ENCODE measurements at regions not wholly inside any gene's neighbourhood (a gene's known extent, or its start where the extent isn't known, plus 50 kb on each side); places are given as distances from the start of the nearest gene placed in this dataset.

GRCh38 chr14:29176876-29177275, 410.3 kb downstream of the FOXG1 start:
- no peak for DNase-seq
- Histone ChIP-seq H3K4me1 (ENCODE audit: control insufficient read depth in 1 of 2, insufficient read depth in 2 of 2, low read length in 2 of 2) (no peaks in the 10 kb centered on the region), H3K79me2 (ENCODE audit: control insufficient read depth, insufficient read depth, low read length, poor library complexity) (no peaks in the 10 kb centered on the region), H2AFZ (ENCODE audit: insufficient read depth, low read length, poor library complexity) (no peak overlapping the region), H2AK5ac (ENCODE audit: low read length) (no peak overlapping the region), H2BK12ac (ENCODE audit: low read length) (no peak overlapping the region), H4K12ac (ENCODE audit: low read depth, low read length) (no peak overlapping the region), H4K8ac (ENCODE audit: low read depth, low read length) (no peak overlapping the region), H3K79me1 (ENCODE audit: low read length) (no peaks in the 10 kb centered on the region), H3K4me2 (ENCODE audit: low read length) (no peak overlapping the region), H3K18ac (ENCODE audit: low read length) (no peak overlapping the region), H3K23ac (ENCODE audit: low read length) (no peak overlapping the region), H3K9ac (ENCODE audit: low read length) (no peak overlapping the region), H3K4ac (ENCODE audit: low read depth, low read length) (no peak overlapping the region), H3K36me3 (ENCODE audit: control insufficient read depth in 1 of 2, insufficient read depth in 2 of 2, low read length in 2 of 2) (no peaks in the 10 kb centered on the region), H2BK5ac (ENCODE audit: low read depth, low read length, poor library complexity) (no peak overlapping the region), H3K4me3 (ENCODE audit: low read depth, low read length) (no peak overlapping the region), H3K27ac (ENCODE audit: low read depth, low read length) (no peak overlapping the region), H4K91ac (ENCODE audit: low read depth, low read length) (no peak overlapping the region), H3K9me3 (ENCODE audit: insufficient read depth, low read depth, low read length) (no peaks in the 10 kb centered on the region), H2BK120ac (ENCODE audit: insufficient read depth, low read length, poor library complexity) (no peak overlapping the region), H3K27me3 (ENCODE audit: insufficient read depth, low read length) (no peaks in the 10 kb centered on the region), H3K14ac (ENCODE audit: low read length) (no peak overlapping the region)
- WGBS (ENCODE audit: extremely low coverage, insufficient coverage, insufficient read length): no CpG with 5 or more reads among the region's 2 CpGs

- no peaks in the 10 kb centered on the region for H3K27me3 ChIP-seq (ENCODE audit: insufficient read depth, low read length)
- H2AFZ ChIP-seq (ENCODE audit: insufficient read depth, low read length, poor library complexity): no peak overlapping the region
- H4K91ac ChIP-seq (ENCODE audit: low read depth, low read length): no peak overlapping the region
- H3K9ac ChIP-seq (ENCODE audit: low read length): no peak overlapping the region
- H3K4me2 ChIP-seq (ENCODE audit: low read length): no peak overlapping the region
- no peak overlapping the region for H4K12ac ChIP-seq (ENCODE audit: low read depth, low read length)
- H2BK120ac ChIP-seq (ENCODE audit: insufficient read depth, low read length, poor library complexity): no peak overlapping the region
- no peaks in the 10 kb centered on the region for H3K9me3 ChIP-seq (ENCODE audit: insufficient read depth, low read depth, low read length)
- H3K79me1 ChIP-seq (ENCODE audit: low read length): no peaks in the 10 kb centered on the region
- no peaks in the 10 kb centered on the region for H3K36me3 ChIP-seq (ENCODE audit: control insufficient read depth in 1 of 2, insufficient read depth in 2 of 2, low read length in 2 of 2)
- no peak overlapping the region for H3K23ac ChIP-seq (ENCODE audit: low read length)
- H4K8ac ChIP-seq (ENCODE audit: low read depth, low read length): no peak overlapping the region
- H2BK5ac ChIP-seq (ENCODE audit: low read depth, low read length, poor library complexity): no peak overlapping the region
- no peak overlapping the region for H3K18ac ChIP-seq (ENCODE audit: low read length)
- H3K14ac ChIP-seq (ENCODE audit: low read length): no peak overlapping the region
- no CpG with 5 or more reads among the region's 1 CpG for WGBS (ENCODE audit: extremely low coverage, insufficient coverage, insufficient read length)
- H3K79me2 ChIP-seq (ENCODE audit: control insufficient read depth, insufficient read depth, low read length, poor library complexity): no peaks in the 10 kb centered on the region
- no peak overlapping the region for H2BK12ac ChIP-seq (ENCODE audit: low read length)
- DNase-seq: no peak
- no peak overlapping the region for H2AK5ac ChIP-seq (ENCODE audit: low read length)
- H3K4me3 ChIP-seq (ENCODE audit: low read depth, low read length): no peak overlapping the region
- H3K4ac ChIP-seq (ENCODE audit: low read depth, low read length): no peak overlapping the region
- H3K4me1 ChIP-seq (ENCODE audit: control insufficient read depth in 1 of 2, insufficient read depth in 2 of 2, low read length in 2 of 2): no peaks in the 10 kb centered on the region
- no peak overlapping the region for H3K27ac ChIP-seq (ENCODE audit: low read depth, low read length)
Observed at GRCh38 chr14:29178971-29179370, 412.4 kb downstream of the FOXG1 start.

GRCh38 chr14:29191092-29191491, 424.5 kb downstream of the FOXG1 start:
- Histone ChIP-seq H4K91ac (ENCODE audit: low read depth, low read length) (no peak overlapping the region), H3K4me3 (ENCODE audit: low read depth, low read length) (no peak overlapping the region), H3K9me3 (ENCODE audit: insufficient read depth, low read depth, low read length) (no peaks in the 10 kb centered on the region), H2BK120ac (ENCODE audit: insufficient read depth, low read length, poor library complexity) (no peak overlapping the region), H3K27me3 (ENCODE audit: insufficient read depth, low read length) (no peaks in the 10 kb centered on the region), H3K79me1 (ENCODE audit: low read length) (no peaks in the 10 kb centered on the region), H2AK5ac (ENCODE audit: low read length) (no peak overlapping the region), H3K9ac (ENCODE audit: low read length) (no peak overlapping the region), H4K8ac (ENCODE audit: low read depth, low read length) (no peak overlapping the region), H3K27ac (ENCODE audit: low read depth, low read length) (no peak overlapping the region), H3K4me1 (ENCODE audit: control insufficient read depth in 1 of 2, insufficient read depth in 2 of 2, low read length in 2 of 2) (no peaks in the 10 kb centered on the region), H3K23ac (ENCODE audit: low read length) (no peak overlapping the region), H2BK12ac (ENCODE audit: low read length) (no peak overlapping the region), H3K79me2 (ENCODE audit: control insufficient read depth, insufficient read depth, low read length, poor library complexity) (no peaks in the 10 kb centered on the region), H3K14ac (ENCODE audit: low read length) (no peak overlapping the region), H3K4me2 (ENCODE audit: low read length) (no peak overlapping the region), H3K4ac (ENCODE audit: low read depth, low read length) (no peak overlapping the region), H3K36me3 (ENCODE audit: control insufficient read depth in 1 of 2, insufficient read depth in 2 of 2, low read length in 2 of 2) (no peaks in the 10 kb centered on the region), H3K18ac (ENCODE audit: low read length) (no peak overlapping the region), H2AFZ (ENCODE audit: insufficient read depth, low read length, poor library complexity) (no peak overlapping the region), H2BK5ac (ENCODE audit: low read depth, low read length, poor library complexity) (no peak overlapping the region), H4K12ac (ENCODE audit: low read depth, low read length) (no peak overlapping the region)
- DNase-seq: no peak

GRCh38 chr14:29197557-29197956, 431.0 kb downstream of the FOXG1 start:
- H3K27ac ChIP-seq (ENCODE audit: low read depth, low read length): no peak overlapping the region
- no peaks in the 10 kb centered on the region for H3K79me1 ChIP-seq (ENCODE audit: low read length)
- H3K79me2 ChIP-seq (ENCODE audit: control insufficient read depth, insufficient read depth, low read length, poor library complexity): no peaks in the 10 kb centered on the region
- no peak overlapping the region for H4K12ac ChIP-seq (ENCODE audit: low read depth, low read length)
- no peak overlapping the region for H2BK5ac ChIP-seq (ENCODE audit: low read depth, low read length, poor library complexity)
- no peak overlapping the region for H2BK12ac ChIP-seq (ENCODE audit: low read length)
- H2BK120ac ChIP-seq (ENCODE audit: insufficient read depth, low read length, poor library complexity): no peak overlapping the region
- H3K36me3 ChIP-seq (ENCODE audit: control insufficient read depth in 1 of 2, insufficient read depth in 2 of 2, low read length in 2 of 2): no peaks in the 10 kb centered on the region
- no peak overlapping the region for H3K9ac ChIP-seq (ENCODE audit: low read length)
- H4K8ac ChIP-seq (ENCODE audit: low read depth, low read length): no peak overlapping the region
- H3K27me3 ChIP-seq (ENCODE audit: insufficient read depth, low read length): no peaks in the 10 kb centered on the region
- no peak overlapping the region for H2AFZ ChIP-seq (ENCODE audit: insufficient read depth, low read length, poor library complexity)
- H3K4me3 ChIP-seq (ENCODE audit: low read depth, low read length): no peak overlapping the region
- H3K9me3 ChIP-seq (ENCODE audit: insufficient read depth, low read depth, low read length): no peaks in the 10 kb centered on the region
- no peak overlapping the region for H4K91ac ChIP-seq (ENCODE audit: low read depth, low read length)
- H3K4me1 ChIP-seq (ENCODE audit: control insufficient read depth in 1 of 2, insufficient read depth in 2 of 2, low read length in 2 of 2): no peaks in the 10 kb centered on the region
- WGBS (ENCODE audit: extremely low coverage, insufficient coverage, insufficient read length): no CpG with 5 or more reads among the region's 1 CpG
- no peak for DNase-seq
- H3K4ac ChIP-seq (ENCODE audit: low read depth, low read length): no peak overlapping the region
- H3K18ac ChIP-seq (ENCODE audit: low read length): no peak overlapping the region
- no peak overlapping the region for H3K4me2 ChIP-seq (ENCODE audit: low read length)
- no peak overlapping the region for H3K23ac ChIP-seq (ENCODE audit: low read length)
- H3K14ac ChIP-seq (ENCODE audit: low read length): no peak overlapping the region
- H2AK5ac ChIP-seq (ENCODE audit: low read length): no peak overlapping the region

- Histone ChIP-seq H2BK12ac (ENCODE audit: low read length) (no peak overlapping the region), H2BK5ac (ENCODE audit: low read depth, low read length, poor library complexity) (no peak overlapping the region), H3K27me3 (ENCODE audit: insufficient read depth, low read length) (no peaks in the 10 kb centered on the region), H3K18ac (ENCODE audit: low read length) (no peak overlapping the region), H3K79me1 (ENCODE audit: low read length) (no peaks in the 10 kb centered on the region), H4K91ac (ENCODE audit: low read depth, low read length) (no peak overlapping the region), H2BK120ac (ENCODE audit: insufficient read depth, low read length, poor library complexity) (no peak overlapping the region), H3K9me3 (ENCODE audit: insufficient read depth, low read depth, low read length) (no peaks in the 10 kb centered on the region), H2AFZ (ENCODE audit: insufficient read depth, low read length, poor library complexity) (no peak overlapping the region), H3K14ac (ENCODE audit: low read length) (no peak overlapping the region), H3K27ac (ENCODE audit: low read depth, low read length) (no peak overlapping the region), H3K9ac (ENCODE audit: low read length) (no peak overlapping the region), H4K8ac (ENCODE audit: low read depth, low read length) (no peak overlapping the region), H4K12ac (ENCODE audit: low read depth, low read length) (no peak overlapping the region), H3K4me3 (ENCODE audit: low read depth, low read length) (no peak overlapping the region), H3K4me2 (ENCODE audit: low read length) (no peak overlapping the region), H3K36me3 (ENCODE audit: control insufficient read depth in 1 of 2, insufficient read depth in 2 of 2, low read length in 2 of 2) (no peaks in the 10 kb centered on the region), H3K79me2 (ENCODE audit: control insufficient read depth, insufficient read depth, low read length, poor library complexity) (no peaks in the 10 kb centered on the region), H3K4me1 (ENCODE audit: control insufficient read depth in 1 of 2, insufficient read depth in 2 of 2, low read length in 2 of 2) (no peaks in the 10 kb centered on the region), H3K4ac (ENCODE audit: low read depth, low read length) (no peak overlapping the region), H3K23ac (ENCODE audit: low read length) (no peak overlapping the region), H2AK5ac (ENCODE audit: low read length) (no peak overlapping the region)
- DNase-seq: no peak
- no CpG with 5 or more reads among the region's 2 CpGs for WGBS (ENCODE audit: extremely low coverage, insufficient coverage, insufficient read length)
Observed at GRCh38 chr14:29205658-29206057, 439.1 kb downstream of the FOXG1 start.
